ENCODE measurements at regions not wholly inside any gene's neighbourhood (a gene's known extent, or its start where the extent isn't known, plus 50 kb on each side); places are given as distances from the start of the nearest gene placed in this dataset.

GRCh38 chr20:58585753-58586540 lies 65.1 kb upstream of the STX16 start:
- H3K4me3 ChIP-seq: no peak overlapping the region
- no peak overlapping the region; the same call in 1 of the 2 replicates for H3K27ac ChIP-seq
- no peaks in the 10 kb centered on the region for H3K36me3 ChIP-seq
- H3K4me1 ChIP-seq (replicated peaks): peaks cover 39% of the 10 kb centered on the region
- no peaks in the 10 kb centered on the region; the same call in 1 of the 2 replicates for H3K9me3 ChIP-seq (replicated peaks)
- H3K27me3 ChIP-seq (replicated peaks): no peaks in the 10 kb centered on the region
- DNase-seq (ENCODE audit: low read depth in 1 of 2, low spot score in 2 of 2): no peak

DNA sequence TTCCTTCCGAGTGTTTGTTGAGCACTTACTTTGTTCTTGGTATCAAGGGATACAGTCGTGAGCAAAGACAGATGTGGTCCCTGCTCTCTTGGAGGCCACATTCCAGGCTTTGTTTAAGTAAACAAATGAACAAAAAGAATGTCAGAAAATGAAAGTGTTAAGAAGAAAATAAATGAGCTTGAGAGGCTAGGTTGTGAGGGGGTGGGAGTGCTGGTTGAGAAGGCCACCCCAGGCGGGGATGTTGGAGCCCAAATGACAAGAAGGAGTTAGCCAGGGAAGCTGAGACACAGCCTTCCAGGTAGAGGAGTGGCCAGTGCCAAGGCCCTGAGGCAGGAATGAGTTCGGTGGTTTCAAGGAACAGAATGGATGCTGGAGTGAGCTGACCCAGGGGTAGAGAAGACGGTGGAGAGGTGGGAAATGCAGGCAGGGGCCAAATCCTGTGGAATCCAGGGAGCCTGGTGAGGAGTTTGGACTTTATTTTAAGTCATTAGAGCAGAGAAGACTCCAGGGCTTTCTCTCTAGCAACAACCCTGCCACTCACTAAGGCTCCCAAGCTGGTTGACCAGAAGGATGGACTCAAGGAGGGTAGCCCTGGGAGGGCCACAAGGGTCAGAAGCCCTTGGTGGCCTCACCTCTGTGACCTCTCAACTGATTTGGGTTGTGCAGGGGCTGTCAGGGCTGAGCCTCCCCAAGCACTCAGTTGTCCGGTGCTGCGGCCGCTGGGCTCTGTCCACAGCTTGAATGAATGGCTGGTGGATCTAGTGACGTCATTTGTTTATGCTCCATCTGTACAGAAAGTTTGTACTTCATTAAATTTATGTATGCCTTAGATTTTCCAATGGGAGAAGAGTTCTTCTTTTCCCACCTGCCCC lies 66.0 kb upstream of the STX16 start:
- peaks cover 39% of the 10 kb centered on the region for H3K4me1 ChIP-seq (replicated peaks)
- peak overlapping the region; percentile 43 for H3K27ac ChIP-seq
- H3K9me3 ChIP-seq (replicated peaks): no peaks in the 10 kb centered on the region; the same call in 1 of the 2 replicates
- peak; percentile 74 to 87 for DNase-seq (ENCODE audit: low read depth in 1 of 2, low spot score in 2 of 2)
- H3K4me3 ChIP-seq: no peak overlapping the region
- no peaks in the 10 kb centered on the region for H3K27me3 ChIP-seq (replicated peaks)
- H3K36me3 ChIP-seq: no peaks in the 10 kb centered on the region

- H3K4me3 ChIP-seq: no peak overlapping the region
Observed at GRCh38 chr20:58584051-58584824, 66.8 kb upstream of the STX16 start.

GRCh38 chr20:58583586-58583985 lies 67.5 kb upstream of the STX16 start:
- no peaks in the 10 kb centered on the region; the same call in 1 of the 2 replicates for H3K9me3 ChIP-seq (replicated peaks)
- no peaks in the 10 kb centered on the region for H3K27me3 ChIP-seq (replicated peaks)
- peaks cover 39% of the 10 kb centered on the region for H3K4me1 ChIP-seq (replicated peaks)
- no peak overlapping the region for H3K4me3 ChIP-seq
- H3K27ac ChIP-seq: no peak overlapping the region
- no peaks in the 10 kb centered on the region for H3K36me3 ChIP-seq
- no peak for DNase-seq (ENCODE audit: low read depth in 1 of 2, low spot score in 2 of 2)

More at GRCh38 chr20:58584051-58584824, 66.8 kb upstream of the STX16 start:
- Histone ChIP-seq H3K9me3 (replicated peaks) (no peaks in the 10 kb centered on the region; the same call in 1 of the 2 replicates), H3K27me3 (replicated peaks) (no peaks in the 10 kb centered on the region), H3K27ac (peak overlapping the region; percentile 43), H3K36me3 (no peaks in the 10 kb centered on the region), H3K4me1 (replicated peaks) (peaks cover 39% of the 10 kb centered on the region)
- peak in 1 of 2 experiments; percentile 4 for DNase-seq (ENCODE audit: low read depth in 1 of 2, low spot score in 2 of 2)

GRCh38 chr20:58583176-58583575 lies 67.9 kb upstream of the STX16 start:
- H3K27ac ChIP-seq: no peak overlapping the region
- H3K36me3 ChIP-seq: no peaks in the 10 kb centered on the region
- H3K27me3 ChIP-seq (replicated peaks): no peaks in the 10 kb centered on the region
- peaks cover 39% of the 10 kb centered on the region for H3K4me1 ChIP-seq (replicated peaks)
- H3K4me3 ChIP-seq: no peak overlapping the region
- no peaks in the 10 kb centered on the region; the same call in 1 of the 2 replicates for H3K9me3 ChIP-seq (replicated peaks)
- peak in 1 of 2 experiments; percentile 8 for DNase-seq (ENCODE audit: low read depth in 1 of 2, low spot score in 2 of 2)

GRCh38 chr20:58580474-58580835 lies 65.3 kb upstream of the APCDD1L start:
- Histone ChIP-seq H3K4me1 (replicated peaks) (peaks cover 27% of the 10 kb centered on the region), H3K27ac (no peak overlapping the region), H3K27me3 (replicated peaks) (no peaks in the 10 kb centered on the region), H3K36me3 (no peaks in the 10 kb centered on the region), H3K4me3 (no peak overlapping the region), H3K9me3 (replicated peaks) (no peaks in the 10 kb centered on the region; the same call in 1 of the 2 replicates)
- no peak for DNase-seq (ENCODE audit: low read depth in 1 of 2, low spot score in 2 of 2)

GRCh38 chr20:58579819-58580473 lies 64.7 kb upstream of the APCDD1L start:
- H3K4me1 ChIP-seq (replicated peaks): peaks cover 22% of the 10 kb centered on the region
- H3K36me3 ChIP-seq: no peaks in the 10 kb centered on the region
- no peaks in the 10 kb centered on the region for H3K27me3 ChIP-seq (replicated peaks)
- no peak for DNase-seq (ENCODE audit: low read depth in 1 of 2, low spot score in 2 of 2)
- no peaks in the 10 kb centered on the region; the same call in 1 of the 2 replicates for H3K9me3 ChIP-seq (replicated peaks)
- H3K27ac ChIP-seq: no peak overlapping the region
- no peak overlapping the region for H3K4me3 ChIP-seq

- no peak for DNase-seq (ENCODE audit: low read depth in 1 of 2, low spot score in 2 of 2)
- Histone ChIP-seq H3K9me3 (replicated peaks) (no peaks in the 10 kb centered on the region; the same call in 1 of the 2 replicates), H3K4me1 (replicated peaks) (peaks cover 15% of the 10 kb centered on the region), H3K27ac (no peak overlapping the region), H3K27me3 (replicated peaks) (no peaks in the 10 kb centered on the region), H3K36me3 (no peaks in the 10 kb centered on the region), H3K4me3 (no peak overlapping the region)
Observed at GRCh38 chr20:58579069-58579818, 64.0 kb upstream of the APCDD1L start.

GRCh38 chr20:58577871-58578598 lies 62.8 kb upstream of the APCDD1L start:
- Histone ChIP-seq H3K36me3 (no peaks in the 10 kb centered on the region), H3K4me1 (replicated peaks) (peaks cover 7% of the 10 kb centered on the region), H3K9me3 (replicated peaks) (no peaks in the 10 kb centered on the region; the same call in 1 of the 2 replicates), H3K27me3 (replicated peaks) (no peaks in the 10 kb centered on the region), H3K27ac (no peak overlapping the region), H3K4me3 (no peak overlapping the region)
- DNase-seq (ENCODE audit: low read depth in 1 of 2, low spot score in 2 of 2): no peak

DNA sequence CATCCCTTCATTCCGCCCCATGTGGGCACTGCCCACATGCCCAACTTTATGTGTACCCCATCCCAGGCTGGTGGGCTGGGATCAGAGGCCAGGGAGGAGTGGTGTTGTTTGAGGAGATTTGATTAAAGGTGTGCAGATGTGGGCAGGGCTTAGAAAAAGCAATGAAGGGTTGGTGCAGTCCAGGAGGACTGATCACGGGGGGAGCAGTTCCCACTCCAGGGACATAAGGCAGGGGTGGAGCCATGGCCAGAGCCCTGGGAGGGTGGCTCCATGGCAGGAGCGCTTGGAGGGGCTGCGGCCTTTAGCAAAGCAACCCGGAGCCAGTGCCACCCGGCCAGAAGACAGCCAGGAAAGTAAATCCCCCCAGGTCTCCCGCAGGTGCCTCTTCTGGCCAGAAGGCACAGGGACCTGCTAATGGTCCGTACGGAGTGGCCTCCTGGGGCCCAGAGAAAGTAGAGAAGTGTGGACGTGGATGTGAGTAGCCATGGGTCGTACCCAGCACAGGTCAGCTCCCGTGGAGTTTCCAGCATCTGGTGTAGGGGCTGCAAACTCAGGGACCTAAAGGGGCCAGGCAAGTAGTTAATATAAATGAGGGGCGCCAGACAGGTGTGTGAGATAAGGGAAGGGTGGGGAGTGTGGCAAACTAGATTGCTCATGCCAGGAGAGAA lies 62.1 kb upstream of the APCDD1L start:
- Histone ChIP-seq H3K4me1 (replicated peaks) (peaks cover 12% of the 10 kb centered on the region), H3K4me3 (no peak overlapping the region), H3K27ac (no peak overlapping the region), H3K9me3 (replicated peaks) (no peaks in the 10 kb centered on the region; the same call in 1 of the 2 replicates), H3K36me3 (no peaks in the 10 kb centered on the region), H3K27me3 (replicated peaks) (no peaks in the 10 kb centered on the region)
- DNase-seq (ENCODE audit: low read depth in 1 of 2, low spot score in 2 of 2): no peak

DNA sequence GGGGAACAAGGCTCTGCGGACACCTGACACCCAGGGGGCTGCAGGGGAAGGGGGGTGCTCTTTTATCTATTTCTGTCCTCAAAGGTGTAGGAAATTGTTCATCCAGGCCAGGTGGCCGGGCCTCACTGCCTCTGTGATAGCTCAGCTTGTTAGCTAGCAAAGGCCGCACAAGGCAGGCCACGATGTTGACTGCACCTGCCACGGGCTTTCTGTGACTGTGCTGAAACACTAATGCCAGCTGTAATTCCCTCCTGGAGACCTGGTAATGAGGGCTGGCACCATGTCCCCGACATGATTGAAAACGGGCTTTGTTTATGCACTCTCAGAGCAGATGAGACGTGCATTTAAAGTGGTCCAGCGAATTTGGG lies 61.4 kb upstream of the APCDD1L start:
- Histone ChIP-seq H3K27me3 (replicated peaks) (no peaks in the 10 kb centered on the region), H3K4me3 (no peak overlapping the region), H3K27ac (no peak overlapping the region), H3K4me1 (replicated peaks) (peaks cover 17% of the 10 kb centered on the region), H3K36me3 (no peaks in the 10 kb centered on the region), H3K9me3 (replicated peaks) (no peaks in the 10 kb centered on the region)
- DNase-seq (ENCODE audit: low read depth in 1 of 2, low spot score in 2 of 2): no peak

Measured in SJSA1 (cell line).